ENCODE measurements at regions not wholly inside any gene's neighbourhood (a gene's known extent, or its start where the extent isn't known, plus 50 kb on each side); places are given as distances from the start of the nearest gene placed in this dataset.
"Not testable (repeated sequence)": the region's sequence is repeated elsewhere in the genome, so short reads cannot be mapped to it uniquely, and the experiment has no call there.

GRCh38 chr14:35213143-35213788, 78.9 kb upstream of the PSMA6 start:
- no peak for ATAC-seq (replicated peaks; ENCODE audit: extremely low read depth, poor library complexity, severe bottlenecking)
- peaks cover 11% of the 10 kb centered on the region for H3K4me1 Mint-ChIP-seq
- H3K27ac Mint-ChIP-seq (ENCODE audit: low read depth), result no peak overlapping the region
- peaks cover 11% of the 10 kb centered on the region for H3K36me3 Mint-ChIP-seq (ENCODE audit: insufficient read depth)
- no peak for DNase-seq (ENCODE audit: low spot score in 2 of 2)
- no peak overlapping the region for H3K4me3 Mint-ChIP-seq
- no peaks in the 10 kb centered on the region for H3K27me3 Mint-ChIP-seq
- no peaks in the 10 kb centered on the region for H3K9me3 Mint-ChIP-seq

DNA sequence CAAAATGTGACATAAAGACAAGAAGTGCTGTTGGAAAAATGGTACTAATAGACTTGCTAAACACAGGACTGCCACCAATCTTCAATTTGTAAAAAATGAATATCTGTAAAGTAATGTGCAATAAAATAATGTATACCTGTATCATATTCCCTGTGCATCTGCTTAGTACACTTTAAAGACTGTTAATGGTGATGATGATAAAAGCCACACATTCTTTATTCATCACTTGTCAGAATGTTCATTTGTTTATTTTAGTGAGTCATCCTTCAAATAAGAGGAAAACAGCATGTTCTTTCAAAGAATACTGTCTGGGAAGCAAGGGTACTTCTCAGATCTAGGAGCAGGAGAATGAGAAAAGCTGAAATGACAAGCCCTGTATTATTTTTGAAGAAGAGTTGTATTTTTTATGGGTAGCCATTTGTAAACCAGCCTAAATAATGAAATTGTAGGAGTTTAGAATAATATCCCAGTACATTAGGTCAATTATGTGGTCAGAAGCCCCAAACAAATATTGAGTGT, 78.3 kb upstream of the PSMA6 start:
- Mint-ChIP-seq H3K27me3 (no peaks in the 10 kb centered on the region), H3K27ac (ENCODE audit: low read depth) (no peak overlapping the region), H3K4me1 (peaks cover 11% of the 10 kb centered on the region), H3K36me3 (ENCODE audit: insufficient read depth) (peaks cover 14% of the 10 kb centered on the region), H3K9me3 (no peaks in the 10 kb centered on the region), H3K4me3 (no peak overlapping the region)
- ATAC-seq (replicated peaks; ENCODE audit: extremely low read depth, poor library complexity, severe bottlenecking), result no peak
- no peak for DNase-seq (ENCODE audit: low spot score in 2 of 2)

- H3K27ac Mint-ChIP-seq (ENCODE audit: low read depth), result not testable (repeated sequence)
These were observed 77.8 kb upstream of the PSMA6 start for GRCh38 chr14:35214402-35214801.

GRCh38 chr14:35215110-35215813, 76.9 kb upstream of the PSMA6 start:
- DNase-seq (ENCODE audit: low spot score in 2 of 2) (no peak), ATAC-seq (replicated peaks; ENCODE audit: extremely low read depth, poor library complexity, severe bottlenecking) (no peak)
- Mint-ChIP-seq H3K4me3 (no peak overlapping the region), H3K4me1 (peaks cover 5% of the 10 kb centered on the region), H3K36me3 (ENCODE audit: insufficient read depth) (peaks cover 13% of the 10 kb centered on the region), H3K9me3 (no peaks in the 10 kb centered on the region), H3K27ac (ENCODE audit: low read depth) (peak overlapping the region; percentile 49), H3K27me3 (no peaks in the 10 kb centered on the region)

More at GRCh38 chr14:35214402-35214801, 77.8 kb upstream of the PSMA6 start:
- not testable (repeated sequence) for DNase-seq (ENCODE audit: low spot score in 2 of 2); ATAC-seq (replicated peaks; ENCODE audit: extremely low read depth, poor library complexity, severe bottlenecking); H3K27me3 Mint-ChIP-seq; H3K9me3 Mint-ChIP-seq; H3K4me3 Mint-ChIP-seq
- peaks cover 11% of the 10 kb centered on the region for H3K4me1 Mint-ChIP-seq
- peaks cover 14% of the 10 kb centered on the region for H3K36me3 Mint-ChIP-seq (ENCODE audit: insufficient read depth)

- not testable (repeated sequence) for H3K4me3 Mint-ChIP-seq; ATAC-seq (replicated peaks; ENCODE audit: extremely low read depth, poor library complexity, severe bottlenecking); H3K27me3 Mint-ChIP-seq; DNase-seq (ENCODE audit: low spot score in 2 of 2); H3K36me3 Mint-ChIP-seq (ENCODE audit: insufficient read depth); H3K27ac Mint-ChIP-seq (ENCODE audit: low read depth); H3K9me3 Mint-ChIP-seq
- peaks cover 23% of the 10 kb centered on the region for H3K4me1 Mint-ChIP-seq
These were observed 74.0 kb upstream of the PSMA6 start for GRCh38 chr14:35218176-35218575.

DNA sequence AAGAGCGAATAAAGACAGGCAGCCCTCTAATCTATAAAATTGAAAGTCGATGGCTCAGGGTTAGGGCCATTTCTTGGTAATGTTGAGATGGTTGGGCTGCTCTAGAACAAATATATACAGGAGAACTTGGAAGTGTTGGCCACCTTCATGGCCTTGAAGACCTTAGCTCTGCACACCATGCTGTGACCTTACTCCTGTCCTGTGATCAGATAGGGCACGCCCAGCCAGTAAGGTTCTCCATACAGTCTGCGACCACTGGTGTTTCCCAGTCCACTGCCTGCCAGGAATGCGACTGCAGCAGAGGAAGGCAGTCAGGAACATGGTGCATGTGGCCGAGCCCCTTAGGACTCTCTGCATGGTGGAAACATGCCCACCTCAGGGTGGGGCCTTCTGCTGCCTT, 73.2 kb upstream of the PSMA6 start:
- peaks cover 7% of the 10 kb centered on the region for H3K36me3 Mint-ChIP-seq (ENCODE audit: insufficient read depth)
- H3K4me1 Mint-ChIP-seq, result peaks cover 24% of the 10 kb centered on the region
- H3K27me3 Mint-ChIP-seq, result no peaks in the 10 kb centered on the region
- H3K4me3 Mint-ChIP-seq, result no peak overlapping the region
- DNase-seq (ENCODE audit: low spot score in 2 of 2) (no peak), ATAC-seq (replicated peaks; ENCODE audit: extremely low read depth, poor library complexity, severe bottlenecking) (no peak)
- H3K9me3 Mint-ChIP-seq, result no peaks in the 10 kb centered on the region
- H3K27ac Mint-ChIP-seq (ENCODE audit: low read depth), result no peak overlapping the region

DNA sequence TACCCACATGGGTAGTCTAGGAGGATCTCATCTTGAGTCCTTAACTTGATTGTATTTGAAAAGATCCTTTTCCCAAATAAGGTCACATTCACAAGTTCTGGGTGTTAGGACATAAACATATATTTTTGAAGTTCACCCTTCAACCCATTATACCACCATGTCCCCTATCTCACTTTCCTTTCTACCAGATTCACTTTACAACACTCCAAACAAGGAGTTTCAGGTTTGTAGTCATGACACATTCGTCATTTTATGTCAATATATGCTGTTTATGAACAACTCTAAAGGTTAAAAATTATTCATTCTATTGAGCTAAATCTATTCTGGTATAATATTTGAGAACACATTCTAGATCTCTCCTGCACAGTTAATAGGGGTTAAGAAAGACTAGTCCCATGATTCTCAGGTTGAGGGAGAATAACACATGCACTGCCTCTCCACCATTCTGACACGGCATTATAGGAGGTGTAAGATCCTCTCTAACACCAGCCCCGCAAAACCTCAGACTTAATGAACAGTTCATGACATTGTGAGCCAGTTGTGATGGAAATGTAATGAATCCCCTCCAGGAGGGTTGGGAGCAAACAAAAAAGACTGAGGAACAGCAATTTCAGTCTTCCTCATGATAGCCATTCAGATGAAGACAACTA, 72.0 kb upstream of the PSMA6 start:
- Mint-ChIP-seq H3K27ac (ENCODE audit: low read depth) (peak overlapping the region; percentile 25), H3K27me3 (no peaks in the 10 kb centered on the region), H3K4me3 (no peak overlapping the region)

DNA sequence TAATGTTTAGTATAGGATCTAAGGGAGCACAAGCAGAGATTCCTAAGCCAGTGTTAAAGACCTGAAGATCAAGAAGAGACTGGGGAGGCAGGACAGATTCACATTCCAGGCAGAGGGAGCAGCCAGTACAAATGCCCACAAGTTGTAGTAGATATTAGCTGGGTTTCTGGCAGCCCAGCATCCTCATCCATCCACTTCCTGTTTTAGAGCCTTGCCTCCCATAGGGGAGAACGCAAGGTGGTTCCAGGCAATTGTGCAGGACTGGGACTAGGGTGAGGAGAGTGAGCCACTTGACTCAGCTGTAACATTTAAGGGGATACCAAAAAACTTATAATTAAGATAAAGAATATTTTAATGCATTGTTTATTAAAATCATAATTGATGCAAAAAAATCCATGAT, 71.3 kb upstream of the PSMA6 start:
- H3K4me3 Mint-ChIP-seq, result no peak overlapping the region
- H3K36me3 Mint-ChIP-seq (ENCODE audit: insufficient read depth), result peaks cover 9% of the 10 kb centered on the region
- H3K27me3 Mint-ChIP-seq, result no peaks in the 10 kb centered on the region
- DNase-seq (ENCODE audit: low spot score in 2 of 2) (no peak), ATAC-seq (replicated peaks; ENCODE audit: extremely low read depth, poor library complexity, severe bottlenecking) (no peak)
- H3K27ac Mint-ChIP-seq (ENCODE audit: low read depth), result peak overlapping the region; percentile 25
- no peaks in the 10 kb centered on the region for H3K9me3 Mint-ChIP-seq
- peaks cover 24% of the 10 kb centered on the region for H3K4me1 Mint-ChIP-seq

More for the DNA sequence above, 72.0 kb upstream of the PSMA6 start:
- H3K9me3 Mint-ChIP-seq, result no peaks in the 10 kb centered on the region
- ATAC-seq (replicated peaks; ENCODE audit: extremely low read depth, poor library complexity, severe bottlenecking), result no peak
- DNase-seq (ENCODE audit: low spot score in 2 of 2), result no peak
- H3K36me3 Mint-ChIP-seq (ENCODE audit: insufficient read depth), result peaks cover 9% of the 10 kb centered on the region
- H3K4me1 Mint-ChIP-seq, result peaks cover 24% of the 10 kb centered on the region

- Mint-ChIP-seq H3K27ac (ENCODE audit: low read depth) (peak overlapping the region; percentile 65), H3K4me3 (no peak overlapping the region), H3K4me1 (peaks cover 24% of the 10 kb centered on the region), H3K36me3 (ENCODE audit: insufficient read depth) (peaks cover 9% of the 10 kb centered on the region), H3K27me3 (no peaks in the 10 kb centered on the region), H3K9me3 (no peaks in the 10 kb centered on the region)
- DNase-seq (ENCODE audit: low spot score in 2 of 2), result no peak
- no peak for ATAC-seq (replicated peaks; ENCODE audit: extremely low read depth, poor library complexity, severe bottlenecking)
These were observed 70.7 kb upstream of the PSMA6 start for GRCh38 chr14:35221462-35221861.

- Mint-ChIP-seq H3K27ac (ENCODE audit: low read depth) (peak overlapping the region; percentile 65), H3K36me3 (ENCODE audit: insufficient read depth) (peaks cover 12% of the 10 kb centered on the region), H3K9me3 (no peaks in the 10 kb centered on the region), H3K4me1 (peaks cover 24% of the 10 kb centered on the region), H3K27me3 (no peaks in the 10 kb centered on the region), H3K4me3 (no peak overlapping the region)
- DNase-seq (ENCODE audit: low spot score in 2 of 2) (no peak), ATAC-seq (replicated peaks; ENCODE audit: extremely low read depth, poor library complexity, severe bottlenecking) (no peak)
These were observed 69.9 kb upstream of the PSMA6 start for GRCh38 chr14:35222324-35222723.

DNA sequence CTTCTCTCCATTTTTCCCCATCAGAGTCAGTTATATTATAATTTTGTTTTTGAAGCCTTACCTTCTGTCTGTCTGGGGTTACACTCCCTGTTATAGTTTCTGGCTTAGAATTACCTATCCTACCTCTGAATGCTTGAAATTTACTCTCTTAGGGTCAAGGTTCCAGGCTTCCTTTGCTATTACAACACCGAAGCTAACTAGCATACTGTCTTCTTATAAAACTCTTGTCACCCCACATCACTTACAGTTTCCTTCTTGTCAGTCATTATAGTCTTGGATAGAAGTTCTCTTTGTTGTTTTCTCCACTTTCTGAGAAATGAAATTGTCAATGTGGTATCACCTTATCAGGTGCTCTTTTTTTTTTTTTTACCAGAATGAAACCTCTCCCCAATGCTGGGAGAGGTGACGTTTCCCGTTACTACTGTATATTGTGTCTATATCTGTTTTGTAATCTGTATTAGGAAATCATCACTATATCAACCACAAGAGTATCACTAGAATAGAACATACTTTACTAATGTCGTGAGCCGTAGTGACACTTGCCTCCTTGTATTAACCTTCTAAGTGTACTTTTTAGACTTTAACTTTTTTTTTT, 69.2 kb upstream of the PSMA6 start:
- Mint-ChIP-seq H3K36me3 (ENCODE audit: insufficient read depth) (peaks cover 9% of the 10 kb centered on the region), H3K4me1 (peaks cover 24% of the 10 kb centered on the region), H3K27me3 (no peaks in the 10 kb centered on the region), H3K4me3 (peak overlapping the region; percentile 8), H3K27ac (ENCODE audit: low read depth) (peak overlapping the region; percentile 65), H3K9me3 (no peaks in the 10 kb centered on the region)
- ATAC-seq (replicated peaks; ENCODE audit: extremely low read depth, poor library complexity, severe bottlenecking) (peak; percentile 19), DNase-seq (ENCODE audit: low spot score in 2 of 2) (no peak)

- DNase-seq (ENCODE audit: low spot score in 2 of 2), result no peak
These were observed 68.3 kb upstream of the PSMA6 start for GRCh38 chr14:35223927-35224326.

More at GRCh38 chr14:35223927-35224326, 68.3 kb upstream of the PSMA6 start:
- Mint-ChIP-seq H3K36me3 (ENCODE audit: insufficient read depth) (peaks cover 7% of the 10 kb centered on the region), H3K27me3 (no peaks in the 10 kb centered on the region), H3K27ac (ENCODE audit: low read depth) (no peak overlapping the region), H3K9me3 (no peaks in the 10 kb centered on the region), H3K4me3 (no peak overlapping the region), H3K4me1 (peaks cover 24% of the 10 kb centered on the region)
- ATAC-seq (replicated peaks; ENCODE audit: extremely low read depth, poor library complexity, severe bottlenecking), result no peak
